ENCODE measurements at regions not wholly inside any gene's neighbourhood (a gene's known extent, or its start where the extent isn't known, plus 50 kb on each side); places are given as distances from the start of the nearest gene placed in this dataset.

DNA sequence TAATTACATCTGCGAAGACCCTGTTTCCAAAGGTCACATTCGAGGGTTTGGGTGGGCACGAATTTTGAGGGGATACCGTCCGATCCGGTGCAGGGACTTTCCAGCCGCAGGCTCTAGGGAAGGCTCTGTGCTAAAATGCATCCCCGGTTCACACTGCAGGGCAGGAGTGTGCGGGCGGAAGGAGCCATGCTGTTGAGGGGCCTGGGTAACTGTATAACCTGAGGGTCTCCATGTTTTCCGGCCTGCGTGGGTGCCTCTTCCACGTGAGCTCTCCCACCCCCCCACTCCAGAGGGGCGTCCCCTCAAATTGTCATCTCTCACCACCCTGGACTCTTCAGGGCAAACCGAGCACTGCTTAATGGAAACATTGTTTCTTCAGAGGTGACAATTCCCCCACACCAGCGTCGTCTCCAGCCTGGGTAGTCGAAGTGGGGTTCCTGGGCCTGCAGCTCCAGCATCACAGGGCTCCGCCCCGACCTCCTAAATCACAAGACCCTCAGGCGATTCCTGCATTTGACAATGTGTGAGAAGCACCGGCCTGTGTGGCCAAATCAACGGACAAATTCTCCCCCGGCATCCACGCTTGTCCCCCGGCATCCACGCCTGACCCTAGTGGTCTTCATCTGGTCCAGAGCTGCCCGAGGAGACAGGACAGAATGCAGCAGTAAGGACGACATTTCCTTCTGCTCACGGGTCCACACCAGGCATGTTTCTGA, 51.2 kb downstream of the FOXL3 start:
- Mint-ChIP-seq H3K36me3 (no peaks in the 10 kb centered on the region), H3K27me3 (peaks cover 8% of the 10 kb centered on the region), H3K4me1 (peaks cover 3% of the 10 kb centered on the region), H3K9me3 (no peaks in the 10 kb centered on the region), H3K27ac (no peak overlapping the region), H3K4me3 (no peak overlapping the region)
- CTCF ChIA-PET: no interaction called here
- DNase-seq: no peak

DNA sequence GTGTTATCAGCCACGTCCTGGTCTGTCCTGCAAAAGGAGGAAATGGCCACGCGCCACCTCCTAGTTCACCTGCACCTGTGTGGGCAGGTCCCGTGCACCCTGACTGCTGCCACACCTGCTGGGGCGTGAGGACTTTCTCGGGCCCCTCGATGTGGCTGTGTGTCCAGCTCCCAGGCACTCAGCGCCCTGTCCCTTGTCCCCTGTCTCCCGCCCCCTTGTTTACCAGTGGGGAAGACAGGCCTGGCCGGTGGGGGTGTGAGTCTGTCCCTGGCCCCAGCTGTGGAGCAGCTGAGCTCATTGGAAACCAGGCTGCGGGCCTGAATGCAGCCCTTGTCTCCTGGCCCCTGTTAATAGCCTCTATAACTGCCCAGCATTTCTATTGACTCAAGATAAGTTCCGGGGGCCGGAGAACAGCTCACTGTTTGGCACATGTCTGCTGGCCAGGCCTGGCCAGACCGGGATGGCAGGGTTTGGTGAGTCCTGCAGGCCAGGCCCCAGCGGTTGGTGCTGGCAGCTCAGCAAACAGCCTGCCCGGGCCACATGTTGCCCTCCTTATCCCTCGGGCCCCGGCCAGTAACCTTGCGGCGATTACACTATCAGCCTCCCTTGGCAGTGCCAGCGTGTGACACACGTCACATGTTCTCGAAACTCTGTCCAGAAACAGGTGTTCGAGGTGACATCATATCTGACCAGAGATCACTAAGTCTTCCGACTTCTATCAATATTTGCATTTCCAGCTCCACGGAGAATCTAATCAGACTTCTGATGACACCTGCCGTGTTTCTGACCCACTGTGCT, 52.1 kb downstream of the FOXL3 start:
- Mint-ChIP-seq H3K4me3 (no peak overlapping the region), H3K4me1 (peaks cover 3% of the 10 kb centered on the region), H3K36me3 (no peaks in the 10 kb centered on the region), H3K9me3 (no peaks in the 10 kb centered on the region), H3K27me3 (peaks cover 8% of the 10 kb centered on the region), H3K27ac (no peak overlapping the region)
- CTCF ChIA-PET: no interaction called here
- DNase-seq: no peak

DNA sequence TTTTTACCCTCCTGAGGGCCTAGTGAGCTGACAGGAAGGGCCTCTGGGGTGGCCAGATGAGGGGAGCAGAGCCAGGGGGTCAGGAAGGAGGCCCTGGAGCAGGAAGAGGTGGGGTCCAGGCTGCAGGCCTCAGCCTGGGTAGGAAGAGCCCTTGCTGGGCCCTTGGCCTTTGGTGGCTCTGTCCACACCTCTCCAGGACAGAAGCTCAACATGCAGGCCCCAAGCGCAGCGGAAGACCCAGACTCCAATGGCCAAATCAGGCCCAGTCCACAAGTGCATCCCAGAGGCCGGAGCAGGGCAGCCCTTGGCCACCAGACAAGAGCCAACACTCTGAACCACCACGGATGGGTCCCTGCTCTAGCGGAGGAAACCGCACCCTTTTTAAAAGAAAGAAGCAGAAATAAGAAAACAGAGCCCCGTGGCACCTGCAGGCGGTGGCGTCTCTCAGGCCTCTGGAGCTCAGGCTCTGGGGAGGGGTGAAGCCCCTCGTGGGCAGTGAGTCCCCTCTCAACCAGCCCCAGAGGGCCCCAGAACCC, 52.8 kb downstream of the FOXL3 start:
- CTCF ChIA-PET: no interaction called here
- Mint-ChIP-seq H3K9me3 (no peaks in the 10 kb centered on the region), H3K36me3 (peaks cover 4% of the 10 kb centered on the region), H3K4me1 (no peaks in the 10 kb centered on the region), H3K27ac (no peak overlapping the region), H3K27me3 (peaks cover 2% of the 10 kb centered on the region), H3K4me3 (no peak overlapping the region)
- DNase-seq: no peak

DNA sequence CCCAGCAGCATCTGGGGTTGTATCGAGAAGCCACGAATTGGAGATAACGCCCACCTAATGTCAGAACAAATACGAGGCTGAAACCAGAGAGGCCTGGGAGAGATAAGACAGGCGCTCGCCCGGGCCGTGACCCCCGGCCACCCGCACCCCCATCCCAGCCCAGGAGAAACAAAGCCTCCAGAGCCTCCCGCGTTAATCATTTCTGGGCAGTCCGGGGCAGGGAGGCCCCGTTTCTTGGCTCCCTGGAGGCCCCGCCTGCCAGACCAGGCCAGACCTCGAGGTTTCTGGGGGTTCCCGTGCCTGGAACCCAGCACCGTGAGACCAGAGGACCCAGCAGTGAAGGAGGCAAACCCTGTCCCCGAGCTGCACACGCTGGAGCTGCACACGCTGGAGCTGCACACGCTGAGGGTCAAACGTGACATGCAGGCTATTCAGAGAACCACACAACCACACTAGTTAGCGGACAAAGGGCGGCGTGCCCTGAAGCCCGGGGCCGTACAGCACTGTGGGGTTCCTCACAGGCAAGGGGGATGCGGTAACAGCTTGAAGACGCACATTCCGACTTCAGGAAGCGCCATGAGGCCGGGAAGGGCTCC, 53.4 kb downstream of the FOXL3 start:
- H3K4me3 Mint-ChIP-seq: no peak overlapping the region
- no peaks in the 10 kb centered on the region for H3K27me3 Mint-ChIP-seq
- no peaks in the 10 kb centered on the region for H3K9me3 Mint-ChIP-seq
- H3K36me3 Mint-ChIP-seq: peaks cover 4% of the 10 kb centered on the region
- H3K4me1 Mint-ChIP-seq: no peaks in the 10 kb centered on the region
- no peak overlapping the region for H3K27ac Mint-ChIP-seq
- CTCF ChIA-PET: no interaction called here
- no peak for DNase-seq

DNA sequence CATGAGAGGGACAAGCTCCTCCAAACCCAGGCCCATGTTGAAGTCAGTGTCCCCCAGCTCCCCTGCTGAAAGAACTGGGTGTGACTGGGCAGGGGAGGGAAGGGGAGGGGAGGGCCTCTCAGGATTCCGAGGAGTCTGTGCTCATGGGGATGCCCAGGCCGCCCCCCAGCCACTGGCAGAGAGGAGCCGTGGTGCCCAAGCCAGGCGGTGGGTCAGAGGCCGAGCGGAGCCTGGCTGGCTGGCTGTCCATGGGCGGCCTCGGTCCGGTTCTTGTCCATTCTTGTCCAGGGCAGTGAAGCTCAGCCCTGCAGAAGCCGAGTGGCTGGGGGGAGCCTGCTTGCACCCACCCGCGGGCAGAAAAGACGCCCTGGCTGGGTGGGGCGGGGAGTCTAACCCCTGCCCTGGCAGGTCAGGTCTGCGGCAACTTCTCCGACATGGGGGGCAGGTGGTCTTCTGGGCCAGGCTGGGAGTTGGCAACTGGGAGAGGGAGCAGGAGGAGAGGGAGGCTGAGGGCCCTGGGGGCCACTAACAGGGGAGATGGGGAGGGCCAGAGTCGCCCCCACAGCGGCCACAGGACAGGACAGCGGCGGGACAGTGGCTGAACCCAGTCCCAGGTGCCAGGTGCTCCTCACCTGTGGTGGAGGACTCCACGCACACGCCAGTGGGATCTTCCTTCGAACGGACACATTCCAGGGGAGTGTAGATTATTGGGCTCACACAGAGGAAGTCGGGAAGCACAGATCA, 54.1 kb downstream of the FOXL3 start:
- no peak overlapping the region for H3K27ac Mint-ChIP-seq
- CTCF ChIA-PET: no interaction called here

DNA sequence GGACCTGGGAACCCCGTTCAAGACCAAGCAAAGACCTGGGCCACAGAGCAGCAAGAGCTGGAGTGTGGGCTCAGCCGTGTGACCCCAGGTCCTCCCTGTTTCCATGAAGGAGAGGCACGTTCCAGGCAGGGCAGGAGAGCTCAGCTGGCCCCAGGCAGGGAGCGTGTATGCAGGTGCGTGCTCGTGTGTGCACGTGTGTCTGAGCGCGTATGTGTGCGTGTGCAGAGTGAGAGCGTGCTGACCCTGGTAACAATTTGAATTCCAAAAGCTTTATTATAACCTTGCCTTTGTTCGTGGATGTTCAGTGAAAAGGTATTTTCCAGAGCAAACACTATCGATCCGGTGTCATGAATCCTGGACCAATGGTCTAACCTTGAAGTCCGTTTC, 54.6 kb downstream of the FOXL3 start:
- no peaks in the 10 kb centered on the region for H3K27me3 Mint-ChIP-seq
- no peak overlapping the region for H3K27ac Mint-ChIP-seq
- no peak for DNase-seq
- peaks cover 12% of the 10 kb centered on the region for H3K36me3 Mint-ChIP-seq
- H3K4me3 Mint-ChIP-seq: no peak overlapping the region
- no peaks in the 10 kb centered on the region for H3K4me1 Mint-ChIP-seq
- H3K9me3 Mint-ChIP-seq: no peaks in the 10 kb centered on the region
- CTCF ChIA-PET: no interaction called here

More for the DNA sequence above, 54.1 kb downstream of the FOXL3 start:
- no peak for DNase-seq
- no peak overlapping the region for H3K4me3 Mint-ChIP-seq
- no peaks in the 10 kb centered on the region for H3K9me3 Mint-ChIP-seq
- no peaks in the 10 kb centered on the region for H3K4me1 Mint-ChIP-seq
- H3K36me3 Mint-ChIP-seq: peaks cover 10% of the 10 kb centered on the region
- no peaks in the 10 kb centered on the region for H3K27me3 Mint-ChIP-seq

DNA sequence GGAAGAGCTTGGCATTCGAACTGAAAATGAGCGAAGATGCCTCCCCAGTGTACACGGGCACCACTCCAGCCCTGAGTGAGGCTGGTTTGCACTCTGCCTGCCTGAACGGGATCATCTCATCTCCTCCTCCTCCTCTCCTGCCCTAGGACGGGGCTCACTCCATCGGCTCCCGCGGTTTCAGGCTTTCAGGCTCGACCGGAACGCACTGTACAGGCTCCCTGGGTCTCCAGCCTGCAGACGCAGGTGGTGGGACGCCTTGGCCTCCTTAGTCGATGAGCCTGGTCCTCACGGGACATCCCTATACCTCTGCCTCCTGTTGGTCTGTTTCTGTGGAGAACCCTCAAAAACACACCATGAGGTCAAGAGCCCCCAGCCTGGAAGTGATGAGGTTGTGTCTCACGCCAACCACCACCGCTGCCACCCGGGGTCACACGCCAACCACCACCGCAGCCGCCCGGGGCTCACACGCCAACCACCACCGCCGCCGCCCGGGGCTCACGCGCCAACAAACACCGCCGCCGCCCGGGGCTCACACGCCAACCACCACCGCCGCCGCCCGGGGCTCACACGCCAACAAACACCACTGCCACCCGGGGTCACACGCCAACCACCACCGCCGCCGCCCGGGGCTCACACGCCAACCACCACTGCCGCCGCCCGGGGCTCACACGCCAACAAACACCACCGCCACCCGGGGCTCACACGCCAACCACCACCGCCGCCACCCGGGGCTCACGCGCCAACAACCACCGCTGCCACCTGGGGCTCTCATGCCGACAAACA, 56.3 kb downstream of the FOXL3 start:
- peaks cover 12% of the 10 kb centered on the region for H3K36me3 Mint-ChIP-seq
- H3K4me3 Mint-ChIP-seq: no peak overlapping the region
- H3K9me3 Mint-ChIP-seq: no peaks in the 10 kb centered on the region
- no peak overlapping the region for H3K27ac Mint-ChIP-seq
- no peaks in the 10 kb centered on the region for H3K4me1 Mint-ChIP-seq
- H3K27me3 Mint-ChIP-seq: no peaks in the 10 kb centered on the region
- CTCF ChIA-PET: no interaction called here
- DNase-seq: no peak

DNA sequence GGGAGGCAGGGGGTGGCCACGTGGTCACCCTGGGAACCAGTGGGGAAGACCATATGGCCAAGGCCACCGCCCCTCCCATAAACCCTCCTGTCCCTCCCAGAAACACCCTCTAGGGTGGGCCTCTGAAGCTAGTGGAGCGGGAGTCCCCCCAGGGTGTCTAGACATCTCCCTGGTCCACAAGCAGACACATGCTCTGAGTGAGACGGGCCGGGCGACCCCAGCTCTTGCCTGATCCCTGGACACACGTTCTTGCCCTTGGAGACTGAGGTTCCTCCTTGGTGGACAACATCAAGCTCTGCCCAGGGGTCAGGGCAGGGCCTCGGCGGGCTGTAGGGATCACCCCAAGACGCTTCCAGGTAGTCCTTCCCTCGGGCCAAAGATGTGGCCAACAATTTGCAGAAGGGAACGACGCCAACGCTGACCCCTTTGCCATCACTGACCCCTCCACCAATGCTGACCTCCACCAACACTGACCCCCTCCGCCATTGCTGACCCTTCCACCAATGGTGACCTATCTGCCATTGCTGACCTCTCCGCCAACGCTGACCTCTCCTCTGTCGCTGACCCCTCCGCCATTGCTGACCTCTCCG, 57.1 kb downstream of the FOXL3 start:
- Mint-ChIP-seq H3K27ac (no peak overlapping the region), H3K9me3 (no peaks in the 10 kb centered on the region), H3K27me3 (no peaks in the 10 kb centered on the region), H3K4me3 (no peak overlapping the region), H3K36me3 (peaks cover 12% of the 10 kb centered on the region), H3K4me1 (peaks cover 6% of the 10 kb centered on the region)
- CTCF ChIA-PET: no interaction called here
- DNase-seq: no peak

DNA sequence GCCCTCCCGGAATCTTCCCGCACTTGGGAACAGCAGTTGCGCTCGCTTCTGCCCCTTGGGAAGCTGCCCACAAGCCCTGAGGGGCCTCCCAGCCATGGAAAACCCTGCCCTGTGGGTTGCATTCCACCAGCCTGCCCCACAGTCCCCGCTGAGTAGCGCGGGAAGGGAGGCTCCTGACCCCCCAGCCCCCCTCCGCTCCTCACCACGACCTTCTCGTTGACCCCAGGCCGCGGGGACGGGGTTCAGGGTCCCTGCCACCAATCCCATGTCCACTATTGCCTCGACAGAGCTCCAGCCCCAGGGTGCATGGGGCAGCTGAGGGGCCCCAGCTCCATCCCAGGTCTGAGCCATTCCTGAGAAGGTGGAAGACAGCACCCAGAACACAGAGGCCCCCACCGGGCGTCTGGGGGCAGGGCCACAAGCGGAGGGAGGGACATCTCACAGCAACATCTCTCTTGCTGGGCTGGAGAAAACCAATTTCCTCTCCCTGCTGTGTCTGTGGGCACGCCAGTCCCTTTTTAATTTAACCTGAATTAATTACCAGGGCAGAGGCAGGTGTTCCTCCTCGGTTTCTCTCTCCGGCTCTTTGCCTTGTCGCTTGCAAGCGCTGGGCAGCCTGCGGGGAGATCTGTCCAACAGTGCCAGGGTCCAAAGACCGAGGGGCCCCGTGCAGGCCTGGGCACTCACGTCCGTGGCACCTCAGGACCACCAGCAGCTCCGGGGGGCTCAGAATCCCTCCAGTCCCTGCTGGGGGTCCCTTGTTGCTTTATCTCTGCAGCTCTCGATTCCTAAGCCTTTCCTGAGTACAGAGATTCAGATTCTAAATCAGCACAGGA, 57.9 kb downstream of the FOXL3 start:
- Mint-ChIP-seq H3K36me3 (peaks cover 12% of the 10 kb centered on the region), H3K27me3 (no peaks in the 10 kb centered on the region), H3K27ac (no peak overlapping the region), H3K9me3 (no peaks in the 10 kb centered on the region), H3K4me3 (no peak overlapping the region), H3K4me1 (peaks cover 14% of the 10 kb centered on the region)
- no peak for DNase-seq
- CTCF ChIA-PET: no interaction called here

DNA sequence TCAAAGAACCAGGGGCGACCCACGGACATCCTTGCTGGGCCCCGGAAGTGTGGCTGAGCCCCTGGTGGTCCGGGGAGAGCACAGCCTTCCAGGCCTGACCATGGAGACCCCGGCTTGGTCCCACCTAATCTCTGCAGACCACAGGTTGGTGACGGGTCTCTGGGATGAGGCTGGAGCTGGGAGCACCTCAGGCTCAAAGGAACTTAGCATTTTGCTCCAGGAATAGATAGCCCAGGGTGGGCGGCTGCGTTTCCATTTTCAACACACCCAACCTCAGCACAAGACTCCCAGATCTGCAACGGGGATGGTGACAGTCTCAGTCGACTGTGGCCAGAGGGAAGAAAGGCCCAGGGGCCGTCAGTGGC, 58.5 kb downstream of the FOXL3 start:
- Mint-ChIP-seq H3K27me3 (no peaks in the 10 kb centered on the region), H3K36me3 (peaks cover 12% of the 10 kb centered on the region), H3K4me1 (peaks cover 14% of the 10 kb centered on the region), H3K27ac (no peak overlapping the region), H3K9me3 (no peaks in the 10 kb centered on the region), H3K4me3 (no peak overlapping the region)
- CTCF ChIA-PET: no interaction called here
- DNase-seq: no peak

DNA sequence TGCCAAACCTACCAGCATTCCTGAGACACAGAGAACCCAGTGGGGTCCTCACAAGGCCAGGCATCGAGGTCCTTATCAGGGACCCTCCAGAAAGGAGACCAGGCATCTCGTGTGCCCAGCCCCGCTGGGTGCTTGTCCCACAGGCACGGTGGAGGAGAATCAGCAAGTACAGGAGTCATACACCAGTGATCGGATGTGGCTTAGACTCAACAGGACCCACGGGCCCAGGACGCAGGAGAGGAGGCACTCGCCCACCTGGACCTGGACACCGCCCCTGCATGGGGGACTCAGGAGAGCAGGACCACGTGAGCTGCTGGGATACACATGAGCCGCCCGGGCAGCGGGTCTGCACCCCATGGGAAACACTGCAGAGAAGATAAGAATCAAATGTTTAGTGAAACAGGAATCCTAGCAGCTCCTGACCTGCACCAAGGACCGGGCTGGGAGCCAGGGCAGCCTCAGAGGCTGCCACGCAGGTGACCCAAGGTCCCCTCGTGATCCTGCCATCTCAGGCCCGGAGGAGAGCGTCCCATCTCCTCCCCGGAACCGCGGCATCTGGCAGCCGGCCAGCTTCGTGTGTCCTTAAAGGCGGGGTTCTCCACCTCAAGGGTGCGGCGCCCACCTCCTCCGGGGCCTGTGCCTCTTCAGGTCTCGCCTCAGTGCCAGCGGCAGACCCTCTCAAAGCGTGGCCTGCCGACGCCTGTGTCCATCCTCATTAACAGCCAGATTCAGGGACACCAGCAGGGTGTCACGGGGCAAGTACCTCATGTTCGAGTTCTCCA, 59.2 kb downstream of the FOXL3 start:
- DNase-seq: no peak
- H3K9me3 Mint-ChIP-seq: no peaks in the 10 kb centered on the region
- peaks cover 12% of the 10 kb centered on the region for H3K36me3 Mint-ChIP-seq
- H3K27me3 Mint-ChIP-seq: no peaks in the 10 kb centered on the region
- H3K27ac Mint-ChIP-seq: peak overlapping the region; percentile 47
- peak overlapping the region; percentile 19 for H3K4me3 Mint-ChIP-seq
- CTCF ChIA-PET: no interaction called here
- peaks cover 14% of the 10 kb centered on the region for H3K4me1 Mint-ChIP-seq

DNA sequence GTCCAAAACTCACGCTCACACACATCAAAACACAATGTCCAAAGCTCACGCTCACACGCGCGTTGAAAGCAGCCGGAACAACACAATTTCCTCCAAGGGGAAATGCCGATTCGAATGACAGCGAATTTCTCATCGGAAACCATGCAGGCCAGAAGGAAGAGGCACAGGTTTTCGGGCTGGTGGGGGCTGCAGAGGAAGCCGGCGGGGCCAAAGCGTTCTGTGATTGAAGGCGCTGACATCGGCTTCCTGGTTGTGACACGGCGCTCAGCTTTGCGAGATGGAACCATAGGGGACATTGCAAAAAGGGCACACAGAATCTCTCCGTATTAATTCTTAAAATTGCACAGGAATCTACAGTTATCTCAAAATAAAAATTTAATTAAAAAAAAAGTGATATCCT, 61.3 kb downstream of the FOXL3 start:
- CTCF ChIA-PET: no interaction called here
- Mint-ChIP-seq H3K36me3 (peaks cover 12% of the 10 kb centered on the region), H3K4me1 (peaks cover 14% of the 10 kb centered on the region), H3K27ac (no peak overlapping the region), H3K9me3 (no peaks in the 10 kb centered on the region), H3K4me3 (no peak overlapping the region), H3K27me3 (no peaks in the 10 kb centered on the region)
- DNase-seq: peak; percentile 84
